Glomerular visceral epithelial cell (primary cell): ENCODE measurements at regions not wholly inside any gene's neighbourhood (a gene's known extent, or its start where the extent isn't known, plus 50 kb on each side); places are given as distances from the start of the nearest gene placed in this dataset.
"Not testable (repeated sequence)": the region's sequence is repeated elsewhere in the genome, so short reads cannot be mapped to it uniquely, and the experiment has no call there.

ENCODE experiments used
- DNase-seq: peaks from one replicate; pipeline ENCODE4 v3.0.0-alpha.2; 2016; ENCODE audit errors: extremely low spot score

- DNase-seq = not testable (repeated sequence)
Measured at GRCh38 chr1:166695834-166696233, 143.4 kb upstream of the POGK start.

GRCh38 chr1:166698771-166699170, 140.5 kb upstream of the POGK start:
- no peak for DNase-seq

- no peak for DNase-seq
Measured at GRCh38 chr1:166699613-166700012, 139.7 kb upstream of the POGK start.

GRCh38 chr1:166700696-166701095, 138.6 kb upstream of the POGK start:
- DNase-seq = no peak

- DNase-seq = no peak
Measured at GRCh38 chr1:166701603-166702100, 137.6 kb upstream of the POGK start.

GRCh38 chr1:166703141-166703540, 136.1 kb upstream of the POGK start:
- no peak for DNase-seq

- DNase-seq = no peak
Measured at GRCh38 chr1:166703726-166704462, 135.4 kb upstream of the POGK start.

GRCh38 chr1:166705376-166706289, 133.6 kb upstream of the POGK start:
- no peak for DNase-seq

GRCh38 chr1:166716620-166717019, 122.7 kb upstream of the POGK start:
- no peak for DNase-seq

- no peak for DNase-seq
Measured at GRCh38 chr1:166721145-166721544, 118.1 kb upstream of the POGK start.

- peak; percentile 9 for DNase-seq
Measured at GRCh38 chr1:166730299-166730888, 108.9 kb upstream of the POGK start.

- DNase-seq = no peak
Measured at GRCh38 chr1:166738140-166738539, 101.1 kb upstream of the POGK start.

GRCh38 chr1:166738873-166739272, 100.4 kb upstream of the POGK start:
- no peak for DNase-seq

GRCh38 chr1:166740668-166741276, 98.5 kb upstream of the POGK start:
- DNase-seq = no peak

GRCh38 chr1:166763318-166763717, 76.0 kb upstream of the POGK start:
- DNase-seq = no peak

- no peak for DNase-seq
Measured at GRCh38 chr1:166766942-166767341, 72.3 kb upstream of the POGK start.

- not testable (repeated sequence) for DNase-seq
Measured at GRCh38 chr1:166784646-166785045, 54.6 kb upstream of the POGK start.

GRCh38 chr1:166785987-166786386, 53.3 kb upstream of the POGK start:
- no peak for DNase-seq

GRCh38 chr1:166789286-166789685, 50.0 kb upstream of the POGK start:
- no peak for DNase-seq
